SK-N-SH (cell line): ENCODE measurements at regions not wholly inside any gene's neighbourhood (a gene's known extent, or its start where the extent isn't known, plus 50 kb on each side); places are given as distances from the start of the nearest gene placed in this dataset.

ENCODE experiments used
- CTCF ChIA-PET: fragments of 300-600, 350-600 bp; formaldehyde crosslinking; extraction: SDS; loops from one replicate; lab custom pipeline; 2021; lab: Yijun Ruan, JAX
- POLR2A ChIA-PET: fragments of 350-600 bp; sonication (Branson Sonifier 250); formaldehyde crosslinking; extraction: SDS; loops from one replicate; lab custom pipeline; 2020; ENCODE audit warnings: antibody characterized with exemption, inconsistent platforms; lab: Yijun Ruan, JAX
- DNase-seq: peaks from one replicate; pipeline ENCODE4 v3.0.0; 2012
- H2AFZ ChIP-seq: fragments of 200-600 bp; sonication (generic); 2 replicates; pipeline ENCODE4 v1.8.1; 2016; ENCODE audit warnings: antibody characterized with exemption, mild to moderate bottlenecking, low read depth
- H3F3A ChIP-seq: fragments of 200-600 bp; sonication (generic); replicated peaks from 2 replicates; pipeline ENCODE3; 2016; ENCODE audit warnings: antibody characterized with exemption, mild to moderate bottlenecking; ENCODE audit not compliant: insufficient read depth
- H3K27ac ChIP-seq, 2 experiments: fragments of 200-500 bp in 1 of 2; fragments of 200-600 bp in 1 of 2; sonication (Bioruptor generic) in 1 of 2; sonication (generic), shearing (Covaris generic) in 1 of 2; 2 replicates each; pipeline versions ENCODE4 v1.5.1 to v1.6.1; 2014 to 2016; ENCODE audit warnings: low read depth in 2 of 2, inconsistent platforms in 1 of 2, low read length in 1 of 2, mild to moderate bottlenecking in 1 of 2, mixed read lengths in 1 of 2
- H3K27me3 ChIP-seq: fragments of 200-600 bp; sonication (generic), shearing (Covaris generic); 2 replicates; pipeline ENCODE4 v1.6.1; 2016; ENCODE audit warnings: mixed run types; ENCODE audit not compliant: insufficient read depth
- H3K36me3 ChIP-seq, 2 experiments: fragments of 200-500 bp in 1 of 2; fragments of 200-600 bp in 1 of 2; sonication (Bioruptor generic) in 1 of 2; sonication (generic) in 1 of 2; replicated peaks in 1 of 2; 2 replicates each; pipeline versions ENCODE3 to v1.5.1; 2014 to 2016; ENCODE audit warnings: low read length in 1 of 2, mild to moderate bottlenecking in 1 of 2; ENCODE audit not compliant: insufficient read depth in 2 of 2, control insufficient read depth in 1 of 2
- H3K4me1 ChIP-seq, 2 experiments: fragments of 200-500 bp in 1 of 2; fragments of 200-600 bp in 1 of 2; sonication (Bioruptor generic) in 1 of 2; sonication (generic), shearing (Covaris generic) in 1 of 2; 2 replicates each; pipeline versions ENCODE4 v1.5.1 to v1.6.1; 2014 to 2016; ENCODE audit warnings: low read depth in 1 of 2, low read length in 1 of 2, mixed run types in 1 of 2; ENCODE audit not compliant: insufficient read depth in 2 of 2, control insufficient read depth in 1 of 2
- H3K4me2 ChIP-seq: fragments of 200-600 bp; sonication (generic), shearing (Covaris generic); 2 replicates; pipeline ENCODE4 v1.6.1; 2017; ENCODE audit warnings: mixed run types
- H3K4me3 ChIP-seq, 2 experiments: fragments of 200-500 bp in 1 of 2; fragments of 200-600 bp in 1 of 2; sonication (Bioruptor generic) in 1 of 2; sonication (generic), shearing (Covaris generic) in 1 of 2; 2 replicates each; pipeline versions ENCODE4 v1.5.1 to v1.8.1; 2014 to 2016; ENCODE audit warnings: low read depth in 2 of 2, inconsistent platforms in 1 of 2, low read length in 1 of 2, mild to moderate bottlenecking in 1 of 2, mixed read lengths in 1 of 2, moderate library complexity in 1 of 2
- H3K79me2 ChIP-seq: fragments of 200-600 bp; sonication (generic); 2 replicates; pipeline ENCODE4 v1.8.1; 2017; ENCODE audit warnings: mild to moderate bottlenecking; ENCODE audit not compliant: insufficient read depth
- H3K9ac ChIP-seq: fragments of 200-600 bp; sonication (generic); 2 replicates; pipeline ENCODE4 v1.6.1; 2017; ENCODE audit warnings: mixed run types
- H3K9me2 ChIP-seq: fragments of 200-600 bp; sonication (generic); 2 replicates; pipeline ENCODE4 v1.6.1; 2017; ENCODE audit warnings: mixed run types
- H3K9me3 ChIP-seq: fragments of 200-600 bp; sonication (generic); 2 replicates; pipeline ENCODE4 v1.6.1; 2017; ENCODE audit warnings: mixed run types, mild to moderate bottlenecking, moderate library complexity
- H4K20me1 ChIP-seq: fragments of 200-600 bp; sonication (generic); 2 replicates; pipeline ENCODE4 v1.6.1; 2017; ENCODE audit warnings: mild to moderate bottlenecking, mixed run types; ENCODE audit not compliant: insufficient read depth
- CHD2 ChIP-seq: fragments of 150-350 bp; IDR thresholded peaks from 2 replicates; pipeline ENCODE4 v1.6.1; 2018; ENCODE audit warnings: low read length; ENCODE audit not compliant: partially characterized antibody
- ELF1 ChIP-seq: IDR thresholded peaks from 2 replicates; pipeline ENCODE4 v1.4.0; 2012
- EP300 ChIP-seq, 2 experiments: IDR thresholded peaks; 2 replicates each; pipeline versions ENCODE4 v1.4.0 to v1.6.1; 2012; ENCODE audit warnings: borderline replicate concordance in 1 of 2, low read depth in 1 of 2, low read length in 1 of 2
- EZH2phosphoT487 ChIP-seq: fragments of 200-600 bp; sonication (generic); IDR thresholded peaks from 2 replicates; pipeline ENCODE4 v1.6.1; 2017; ENCODE audit warnings: low read depth, mixed run types, mild to moderate bottlenecking, antibody characterized with exemption, moderate library complexity, borderline replicate concordance
- FOSL2 ChIP-seq: IDR thresholded peaks from 2 replicates; pipeline ENCODE4 v1.4.0; 2012; ENCODE audit warnings: low read depth, mild to moderate bottlenecking, moderate library complexity, borderline replicate concordance
- GABPA ChIP-seq: IDR thresholded peaks from 2 replicates; pipeline ENCODE4 v1.4.0; 2012; ENCODE audit warnings: low read depth, mild to moderate bottlenecking
- GATA2 ChIP-seq: sonication (generic); formaldehyde crosslinking; IDR thresholded peaks from 2 replicates; pipeline ENCODE4 v1.5.0; 2020; ENCODE audit warnings: mild to moderate bottlenecking, missing genetic modification reagents
- JUND ChIP-seq: IDR thresholded peaks from 2 replicates; pipeline ENCODE4 v1.4.0; 2012
- MEF2A ChIP-seq: IDR thresholded peaks from 2 replicates; pipeline ENCODE4 v1.4.0; 2012; ENCODE audit warnings: low read depth, borderline replicate concordance
- MXI1 ChIP-seq: IDR thresholded peaks from 2 replicates; pipeline ENCODE4 v1.6.1; 2012; ENCODE audit warnings: mild to moderate bottlenecking, low read depth, low read length, improper control_type of control experiment
- NRF1 ChIP-seq: IDR thresholded peaks from 2 replicates; pipeline ENCODE4 v1.6.1; 2012; ENCODE audit warnings: low read depth, mild to moderate bottlenecking, low read length
- POLR2AphosphoS5 ChIP-seq: IDR thresholded peaks from 2 replicates; pipeline ENCODE4 v1.6.1; 2012; ENCODE audit warnings: low read depth, low read length
- RCOR1 ChIP-seq: fragments of 150-350 bp; IDR thresholded peaks from 2 replicates; pipeline ENCODE4 v1.6.1; 2017; ENCODE audit warnings: antibody characterized with exemption, low read length
- RXRA ChIP-seq: IDR thresholded peaks from 2 replicates; pipeline ENCODE4 v1.4.0; 2012; ENCODE audit warnings: low read depth, mild to moderate bottlenecking, borderline replicate concordance
- SMC3 ChIP-seq: IDR thresholded peaks from 2 replicates; pipeline ENCODE4 v1.6.1; 2012; ENCODE audit warnings: low read depth, low read length, improper control_type of control experiment
- TEAD4 ChIP-seq: IDR thresholded peaks from 2 replicates; pipeline ENCODE4 v1.4.0; 2012; ENCODE audit warnings: mild to moderate bottlenecking, borderline replicate concordance; ENCODE audit not compliant: insufficient read depth
- YY1 ChIP-seq: IDR thresholded peaks from 2 replicates; pipeline ENCODE4 v1.4.0; 2012; ENCODE audit warnings: low read depth, mild to moderate bottlenecking
- WGBS: methylation state at CpG from one replicate; pipeline ENCODE4 v1.1.6; 2017; ENCODE audit warnings: low lambda C conversion rate; 5-methylcytosine and 5-hydroxymethylcytosine counted together
- TF ChIP-seq, protein P1 (sequence below): fragments of 150-350 bp; IDR thresholded peaks from 2 replicates; pipeline ENCODE4 v1.6.1; 2017; ENCODE audit warnings: antibody characterized with exemption, low read length, low read depth, borderline replicate concordance
- TF ChIP-seq, protein P2 (sequence below): IDR thresholded peaks from 2 replicates; pipeline ENCODE4 v1.4.0; 2012; ENCODE audit warnings: low read depth, borderline replicate concordance
- TF ChIP-seq, protein P3 (sequence below): fragments of 150-350 bp; IDR thresholded peaks from 2 replicates; pipeline ENCODE4 v1.6.1; 2016; ENCODE audit warnings: mild to moderate bottlenecking, low read depth, low read length

DNA sequence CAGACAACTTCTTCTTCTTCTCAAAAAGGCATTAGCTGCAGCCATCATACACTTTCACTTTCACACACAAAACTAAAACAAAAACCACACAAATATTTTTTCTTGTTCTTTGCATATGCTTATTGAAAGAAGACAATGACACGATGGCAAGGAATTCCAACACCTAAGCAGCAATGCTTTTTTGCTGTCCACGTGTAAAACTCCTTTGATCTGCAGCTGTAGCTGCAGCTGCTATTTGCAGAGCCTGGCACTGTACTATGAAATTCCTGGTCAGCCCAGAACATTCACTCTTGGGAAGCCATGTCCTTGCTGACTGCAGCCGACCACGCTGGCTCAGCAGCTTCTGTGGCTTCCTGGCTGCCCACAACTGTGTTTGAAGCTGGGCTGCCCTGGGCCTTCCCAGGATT, 316.2 kb downstream of the CDH2 start:
- Histone ChIP-seq H3K27me3 (no peaks in the 10 kb centered on the region), H3K36me3 (no peaks in the 10 kb centered on the region), H2AFZ (0 out of 2 replicates have a peak overlapping the region, but pooled peaks have one; percentile 51), H3K4me2 (peak overlapping the region; percentile 50; the same call in 1 of the 2 replicates), H3K9me2 (no peaks in the 10 kb centered on the region), H3K4me1 (peaks cover 5 to 24% of the 10 kb centered on the region in 2 experiments; a peak in 3 of 4 replicates), H3K27ac (peak overlapping the region in 1 of 2 experiments; percentile 89; a peak in 2 of 4 replicates), H4K20me1 (no peaks in the 10 kb centered on the region), H3F3A (no peaks in the 10 kb centered on the region), H3K9me3 (no peaks in the 10 kb centered on the region), H3K9ac (no peak overlapping the region), H3K4me3 (no peak overlapping the region), H3K79me2 (no peaks in the 10 kb centered on the region)
- POLR2A ChIA-PET: no interaction called here
- CTCF ChIA-PET: interaction anchor here (1.0 to 2.0 kb wide), 4 partner anchors 111 to 255 kb away, joined by 3 to 5 read pairs (median 4); no protein-coding TSS in a partner anchor
- no peak for TF ChIP-seq JUND
- TF ChIP-seq TEAD4: no peak
- TF ChIP-seq RCOR1: no peak
- TF ChIP-seq RXRA: no peak
- TF ChIP-seq, protein P1, sequence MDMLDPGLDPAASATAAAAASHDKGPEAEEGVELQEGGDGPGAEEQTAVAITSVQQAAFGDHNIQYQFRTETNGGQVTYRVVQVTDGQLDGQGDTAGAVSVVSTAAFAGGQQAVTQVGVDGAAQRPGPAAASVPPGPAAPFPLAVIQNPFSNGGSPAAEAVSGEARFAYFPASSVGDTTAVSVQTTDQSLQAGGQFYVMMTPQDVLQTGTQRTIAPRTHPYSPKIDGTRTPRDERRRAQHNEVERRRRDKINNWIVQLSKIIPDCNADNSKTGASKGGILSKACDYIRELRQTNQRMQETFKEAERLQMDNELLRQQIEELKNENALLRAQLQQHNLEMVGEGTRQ: no peak
- DNase-seq: no peak
- WGBS: 83% methylated on average over 3 of the region's 4 CpGs

DNA sequence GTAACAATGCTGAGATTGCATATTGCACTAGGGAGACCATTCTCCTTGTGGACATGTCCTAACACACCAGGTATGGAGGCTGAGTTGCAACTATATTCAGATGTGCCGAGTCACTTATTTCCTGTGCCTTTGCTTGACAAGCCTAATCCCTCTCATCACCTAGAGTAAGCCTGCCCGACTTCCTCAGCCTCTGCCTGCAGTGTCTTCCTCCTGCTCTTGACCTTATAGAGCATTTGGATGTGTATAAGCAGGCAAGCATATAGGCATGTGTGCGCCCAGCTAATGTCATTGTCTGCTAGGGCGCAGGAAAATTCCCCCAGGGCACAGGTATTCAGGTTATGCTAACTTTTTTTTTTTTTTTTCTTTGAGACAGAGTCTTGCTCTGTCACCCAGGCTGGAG, 316.9 kb downstream of the CDH2 start:
- Histone ChIP-seq H3K27me3 (no peaks in the 10 kb centered on the region), H3K4me1 (peaks cover 5 to 24% of the 10 kb centered on the region in 2 experiments; a peak in 3 of 4 replicates), H2AFZ (no peak overlapping the region), H3F3A (no peaks in the 10 kb centered on the region), H3K4me3 (no peak overlapping the region), H3K4me2 (no peak overlapping the region), H4K20me1 (no peaks in the 10 kb centered on the region), H3K9me3 (no peaks in the 10 kb centered on the region), H3K27ac (no peak overlapping the region), H3K9ac (no peak overlapping the region), H3K9me2 (no peaks in the 10 kb centered on the region), H3K36me3 (no peaks in the 10 kb centered on the region), H3K79me2 (no peaks in the 10 kb centered on the region)
- POLR2A ChIA-PET: no interaction called here
- TF ChIP-seq, protein P2, sequence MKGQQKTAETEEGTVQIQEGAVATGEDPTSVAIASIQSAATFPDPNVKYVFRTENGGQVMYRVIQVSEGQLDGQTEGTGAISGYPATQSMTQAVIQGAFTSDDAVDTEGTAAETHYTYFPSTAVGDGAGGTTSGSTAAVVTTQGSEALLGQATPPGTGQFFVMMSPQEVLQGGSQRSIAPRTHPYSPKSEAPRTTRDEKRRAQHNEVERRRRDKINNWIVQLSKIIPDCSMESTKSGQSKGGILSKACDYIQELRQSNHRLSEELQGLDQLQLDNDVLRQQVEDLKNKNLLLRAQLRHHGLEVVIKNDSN: no peak
- TF ChIP-seq NRF1: no peak
- TF ChIP-seq MEF2A: no peak
- TF ChIP-seq, protein P3, sequence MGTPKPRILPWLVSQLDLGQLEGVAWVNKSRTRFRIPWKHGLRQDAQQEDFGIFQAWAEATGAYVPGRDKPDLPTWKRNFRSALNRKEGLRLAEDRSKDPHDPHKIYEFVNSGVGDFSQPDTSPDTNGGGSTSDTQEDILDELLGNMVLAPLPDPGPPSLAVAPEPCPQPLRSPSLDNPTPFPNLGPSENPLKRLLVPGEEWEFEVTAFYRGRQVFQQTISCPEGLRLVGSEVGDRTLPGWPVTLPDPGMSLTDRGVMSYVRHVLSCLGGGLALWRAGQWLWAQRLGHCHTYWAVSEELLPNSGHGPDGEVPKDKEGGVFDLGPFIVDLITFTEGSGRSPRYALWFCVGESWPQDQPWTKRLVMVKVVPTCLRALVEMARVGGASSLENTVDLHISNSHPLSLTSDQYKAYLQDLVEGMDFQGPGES: no peak
- no peak for TF ChIP-seq RCOR1
- TF ChIP-seq EZH2phosphoT487: no peak
- no peak for TF ChIP-seq MXI1
- no peak for TF ChIP-seq YY1
- TF ChIP-seq POLR2AphosphoS5: no peak
- no peak for TF ChIP-seq SMC3
- TF ChIP-seq GABPA: no peak
- TF ChIP-seq CHD2: no peak
- TF ChIP-seq ELF1: no peak
- TF ChIP-seq GATA2 (CRISPR knock-in tag): no peak
- no peak for TF ChIP-seq JUND
- TF ChIP-seq EP300 (IDR thresholded peaks at IDR 0.05; ENCODE audit: borderline replicate concordance in 1 of 2, low read depth in 1 of 2, low read length in 1 of 2): no peak
- no peak for TF ChIP-seq FOSL2
- no peak for TF ChIP-seq TEAD4
- CTCF ChIA-PET: interaction anchor here (1.0 to 1.4 kb wide), 2 partner anchors 255 to 298 kb away, joined by 3 to 4 read pairs; no protein-coding TSS in a partner anchor
- no peak for DNase-seq
- 75% methylated on average over 4 of the region's 4 CpGs for WGBS
